ENCODE measurements at regions not wholly inside any gene's neighbourhood (a gene's known extent, or its start where the extent isn't known, plus 50 kb on each side); places are given as distances from the start of the nearest gene placed in this dataset.

GRCh38 chr9:11039006-11039405 lies 426.2 kb upstream of the PTPRD start:
- no peak overlapping the region for H3K27ac ChIP-seq
- TF ChIP-seq POLR2AphosphoS5 (IDR thresholded peaks at IDR 0.05) = no peak
- no peak for TF ChIP-seq EP300 (IDR thresholded peaks at IDR 0.05; ENCODE audit: low read depth)
- TF ChIP-seq CTCF (IDR thresholded peaks at IDR 0.05) = no peak
- no peak for TF ChIP-seq POLR2A (IDR thresholded peaks at IDR 0.05)
- 80 to 82% methylated on average over 5 of the region's 5 CpGs for WGBS, 2 donors (ENCODE audit: low coverage in 1 of 2)
- H3K9me3 ChIP-seq = peaks cover 0 to 4% of the 10 kb centered on the region in 2 donors
- H3K36me3 ChIP-seq = no peaks in the 10 kb centered on the region
- in situ Hi-C loops (cut with MboI; ENCODE audit: low pct_ligation_motif_present in 1 of 4, low pct_unique_long_range_greater_than_20kb in 1 of 4, low sequenced_read_pairs in 3 of 4) = no loop called here
- no peak for DNase-seq
- no peaks in the 10 kb centered on the region for H3K4me1 ChIP-seq
- intact Hi-C loops (cut with DNase I; ENCODE audit: low total_unique reads) = no loop called here
- H3K4me3 ChIP-seq = no peak overlapping the region
- H3K27me3 ChIP-seq = no peaks in the 10 kb centered on the region

GRCh38 chr9:11045589-11045988 lies 432.8 kb upstream of the PTPRD start:
- no peak for DNase-seq
- no peaks in the 10 kb centered on the region for H3K27me3 ChIP-seq
- 65 to 73% methylated on average over 2 of the region's 2 CpGs for WGBS, 2 donors (ENCODE audit: low coverage in 1 of 2)
- intact Hi-C loops (cut with DNase I; ENCODE audit: low total_unique reads) = no loop called here
- H3K27ac ChIP-seq = no peak overlapping the region
- H3K4me1 ChIP-seq = no peaks in the 10 kb centered on the region
- no peaks in the 10 kb centered on the region for H3K36me3 ChIP-seq
- no peak for TF ChIP-seq CTCF (IDR thresholded peaks at IDR 0.05)
- no peak for TF ChIP-seq POLR2AphosphoS5 (IDR thresholded peaks at IDR 0.05)
- TF ChIP-seq POLR2A (IDR thresholded peaks at IDR 0.05) = no peak
- no peak for TF ChIP-seq EP300 (IDR thresholded peaks at IDR 0.05; ENCODE audit: low read depth)
- H3K4me3 ChIP-seq = no peak overlapping the region
- H3K9me3 ChIP-seq = peaks cover 0 to 4% of the 10 kb centered on the region in 2 donors
- in situ Hi-C loops (cut with MboI; ENCODE audit: low pct_ligation_motif_present in 1 of 4, low pct_unique_long_range_greater_than_20kb in 1 of 4, low sequenced_read_pairs in 3 of 4) = no loop called here

GRCh38 chr9:11063263-11063662 lies 450.5 kb upstream of the PTPRD start:
- H3K9me3 ChIP-seq = no peaks in the 10 kb centered on the region
- H3K4me3 ChIP-seq = no peak overlapping the region
- no peaks in the 10 kb centered on the region for H3K36me3 ChIP-seq
- no peaks in the 10 kb centered on the region for H3K27me3 ChIP-seq
- no peaks in the 10 kb centered on the region for H3K4me1 ChIP-seq
- intact Hi-C loops (cut with DNase I; ENCODE audit: low total_unique reads) = no loop called here
- H3K27ac ChIP-seq = no peak overlapping the region
- no peak for TF ChIP-seq CTCF (IDR thresholded peaks at IDR 0.05)
- no peak for TF ChIP-seq POLR2AphosphoS5 (IDR thresholded peaks at IDR 0.05)
- TF ChIP-seq POLR2A (IDR thresholded peaks at IDR 0.05) = no peak
- TF ChIP-seq EP300 (IDR thresholded peaks at IDR 0.05; ENCODE audit: low read depth) = no peak
- no peak for DNase-seq
- in situ Hi-C loops (cut with MboI; ENCODE audit: low pct_ligation_motif_present in 1 of 4, low pct_unique_long_range_greater_than_20kb in 1 of 4, low sequenced_read_pairs in 3 of 4) = no loop called here

DNA sequence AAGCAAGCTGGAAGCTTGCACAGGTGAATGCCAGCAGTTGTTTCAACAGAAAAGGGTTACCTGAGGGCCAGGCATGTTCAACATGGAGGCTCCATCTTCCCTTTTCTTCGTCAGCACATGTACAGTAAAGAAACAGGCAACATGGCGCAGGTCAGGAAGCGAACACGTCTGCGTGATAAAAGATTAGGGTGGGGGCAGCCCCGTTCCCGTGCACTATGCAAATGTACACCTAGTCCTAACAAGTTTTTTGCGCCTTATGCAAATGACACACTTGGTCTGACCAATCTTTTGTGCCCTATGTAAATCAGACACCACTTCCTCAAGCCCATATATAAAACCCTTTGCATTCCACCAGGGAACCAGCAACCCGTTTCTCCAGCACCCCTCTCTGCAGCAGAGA lies 452.1 kb upstream of the PTPRD start:
- in situ Hi-C loops (cut with MboI; ENCODE audit: low pct_ligation_motif_present in 1 of 4, low pct_unique_long_range_greater_than_20kb in 1 of 4, low sequenced_read_pairs in 3 of 4) = no loop called here
- no peak for TF ChIP-seq EP300 (IDR thresholded peaks at IDR 0.05; ENCODE audit: low read depth)
- TF ChIP-seq CTCF (IDR thresholded peaks at IDR 0.05) = no peak
- no peak for TF ChIP-seq POLR2AphosphoS5 (IDR thresholded peaks at IDR 0.05)
- TF ChIP-seq POLR2A (IDR thresholded peaks at IDR 0.05) = no peak
- WGBS, 2 donors (ENCODE audit: low coverage in 1 of 2) = 78 to 83% methylated on average over 2 to 9 of the region's 9 CpGs
- Histone ChIP-seq H3K4me1 (no peaks in the 10 kb centered on the region), H3K9me3 (no peaks in the 10 kb centered on the region), H3K4me3 (no peak overlapping the region), H3K27me3 (no peaks in the 10 kb centered on the region), H3K36me3 (no peaks in the 10 kb centered on the region), H3K27ac (no peak overlapping the region)
- intact Hi-C loops (cut with DNase I; ENCODE audit: low total_unique reads) = no loop called here
- no peak for DNase-seq

All from transverse colon (tissue), 4 donors.